Endothelial cell of umbilical vein (primary cell): ENCODE measurements at regions not wholly inside any gene's neighbourhood (a gene's known extent, or its start where the extent isn't known, plus 50 kb on each side); places are given as distances from the start of the nearest gene placed in this dataset.

ENCODE experiments used
- BruUV-seq: library from RNA; stranded (reverse); fragments of 400-500 nt; replicated peaks from 2 replicates; lab custom pipeline; 2021; lab: Mats Ljungman, UMichigan
- CTCF ChIA-PET: fragments of 300-600, 350-600 bp; sonication (Branson Sonifier 250); formaldehyde crosslinking; loops from one replicate; lab custom pipeline; 2021; ENCODE audit warnings: antibody characterized with exemption, inconsistent platforms; lab: Charles Lee
- POLR2A ChIA-PET: fragments of 300-600, 350-600 bp; sonication (Branson Sonifier 250); formaldehyde crosslinking; loops from one replicate; lab custom pipeline; 2021; ENCODE audit warnings: antibody characterized with exemption, inconsistent platforms; lab: Charles Lee
- DNase-seq: peaks from one replicate; pipeline ENCODE4 v3.0.0-alpha.2; 2011; ENCODE audit warnings: low read depth, low spot score
- FAIRE-seq: peaks from 2 replicates; lab custom pipeline; 2011; peaks lifted over from hg19 to GRCh38; lab: Jason Lieb, UNC
- H2AFZ ChIP-seq: 2 replicates; pipeline ENCODE4 v1.6.0; 2012; ENCODE audit warnings: low read depth, low read length, control low read depth, inconsistent platforms
- H3K27ac ChIP-seq: 2 replicates; pipeline ENCODE4 v1.5.1; 2011; ENCODE audit warnings: low read depth, mild to moderate bottlenecking, control low read depth, low read length, moderate library complexity; ENCODE audit not compliant: insufficient read depth
- H3K27me3 ChIP-seq, 2 experiments: 2 replicates each; pipeline versions ENCODE4 v1.6.0 to v1.6.1; 2011; ENCODE audit warnings: low read length in 2 of 2, mixed read lengths in 1 of 2; ENCODE audit not compliant: control insufficient read depth in 2 of 2, insufficient read depth in 2 of 2
- H3K36me3 ChIP-seq, 2 experiments: 2 replicates in 1 of 2; 3 replicates in 1 of 2; pipeline ENCODE4 v1.5.1; 2011; ENCODE audit warnings: low read length in 2 of 2, mild to moderate bottlenecking in 1 of 2, moderate library complexity in 1 of 2; ENCODE audit not compliant: control insufficient read depth in 2 of 2, insufficient read depth in 2 of 2; ENCODE audit errors: extremely low read depth in 1 of 2
- H3K4me1 ChIP-seq: 3 replicates; pipeline ENCODE4 v1.5.1; 2011; ENCODE audit warnings: mild to moderate bottlenecking, low read length; ENCODE audit not compliant: control insufficient read depth, insufficient read depth; ENCODE audit errors: extremely low read depth
- H3K4me2 ChIP-seq: 2 replicates; pipeline ENCODE4 v1.6.1; 2011; ENCODE audit warnings: low read length, control low read depth, mixed read lengths; ENCODE audit not compliant: insufficient read depth
- H3K4me3 ChIP-seq, 3 experiments: fragments of 200-600 bp in 1 of 3; sonication (generic), shearing (Covaris generic) in 1 of 3; replicated peaks in 1 of 3; 2 replicates each; pipeline ENCODE4 v1.5.1; 2011 to 2016; ENCODE audit warnings: control low read depth in 3 of 3, low read length in 3 of 3, mild to moderate bottlenecking in 2 of 3, inconsistent platforms in 1 of 3, low read depth in 1 of 3, moderate library complexity in 1 of 3; ENCODE audit not compliant: insufficient read depth in 1 of 3
- H3K79me2 ChIP-seq: 2 replicates; pipeline ENCODE4 v1.6.0; 2012; ENCODE audit warnings: low read length, inconsistent platforms; ENCODE audit not compliant: control insufficient read depth, insufficient read depth
- H3K9ac ChIP-seq: replicated peaks from 2 replicates; pipeline ENCODE3; 2011; ENCODE audit warnings: low read length, control low read depth; ENCODE audit not compliant: insufficient read depth; ENCODE audit errors: extremely low read depth
- H3K9me1 ChIP-seq: replicated peaks from 3 replicates; pipeline ENCODE4 v1.6.0; 2011; ENCODE audit warnings: mild to moderate bottlenecking, low read length; ENCODE audit not compliant: control insufficient read depth, insufficient read depth; ENCODE audit errors: extremely low read depth
- H3K9me3 ChIP-seq: replicated peaks from 2 replicates; pipeline ENCODE4 v1.5.1; 2012; ENCODE audit warnings: low read length, inconsistent platforms; ENCODE audit not compliant: control insufficient read depth, insufficient read depth
- H4K20me1 ChIP-seq: replicated peaks from 2 replicates; pipeline ENCODE3; 2011; ENCODE audit warnings: mild to moderate bottlenecking, low read length; ENCODE audit not compliant: control insufficient read depth, insufficient read depth; ENCODE audit errors: extremely low read depth
- CTCF ChIP-seq, 2 donors: IDR thresholded peaks; 1 replicate in 1 of 2; 2 replicates in 1 of 2; pipeline ENCODE4 v1.5.1; 2011; ENCODE audit warnings: low read length in 2 of 2, mild to moderate bottlenecking in 2 of 2, moderate library complexity in 2 of 2, control low read depth in 1 of 2, inconsistent platforms in 1 of 2, low read depth in 1 of 2; ENCODE audit not compliant: insufficient read depth in 1 of 2; ENCODE audit errors: extremely low read depth in 1 of 2
- EZH2 ChIP-seq: IDR thresholded peaks from 2 replicates; pipeline ENCODE4 v1.6.1; 2012; ENCODE audit warnings: borderline replicate concordance, low read depth, mild to moderate bottlenecking, moderate library complexity, low read length, inconsistent platforms; ENCODE audit not compliant: severe bottlenecking
- FOS ChIP-seq: IDR thresholded peaks from 2 replicates; pipeline ENCODE4 v1.6.1; 2011; ENCODE audit warnings: mild to moderate bottlenecking, low read length, moderate library complexity, borderline replicate concordance; ENCODE audit not compliant: insufficient read depth
- GATA2 ChIP-seq: IDR thresholded peaks from 2 replicates; pipeline ENCODE4 v1.7.0; 2011; ENCODE audit warnings: low read depth, mild to moderate bottlenecking, moderate library complexity, mixed read lengths, low read length; ENCODE audit not compliant: insufficient read length, insufficient read depth
- JUN ChIP-seq: IDR thresholded peaks from 2 replicates; pipeline ENCODE4 v1.6.1; 2011; ENCODE audit warnings: borderline replicate concordance, low read depth; ENCODE audit not compliant: insufficient read length, insufficient read depth
- MAX ChIP-seq: IDR thresholded peaks from 2 replicates; pipeline ENCODE4 v1.6.1; 2011; ENCODE audit not compliant: insufficient read depth, insufficient read length
- MYC ChIP-seq: IDR thresholded peaks from one replicate; pipeline ENCODE4 v1.6.1; 2011; ENCODE audit warnings: mild to moderate bottlenecking, low read depth, low read length
- POLR2A ChIP-seq: IDR thresholded peaks from 2 replicates; pipeline ENCODE4 v1.6.1; 2012; ENCODE audit warnings: low read depth, mild to moderate bottlenecking, control low read depth, low read length
- POLR2AphosphoS5 ChIP-seq: IDR thresholded peaks from 2 replicates; pipeline ENCODE4 v1.6.1; 2012; ENCODE audit warnings: low read depth, mild to moderate bottlenecking, control low read depth, low read length, moderate library complexity; ENCODE audit not compliant: insufficient read depth
- dilution Hi-C: fragments of 300-500 bp; cut with MboI; formaldehyde crosslinking; loops from one replicate; pipeline ENCODE4 v1.15.0; 2019; ENCODE audit warnings: low sequenced_read_pairs; ENCODE audit not compliant: extremely low pct_ligation_motif_present
- intact Hi-C: fragments of 100-400 bp; cut with micrococcal nuclease; formaldehyde crosslinking; loops from one replicate; pipeline ENCODE4 v1.10.0; 2022

GRCh38 chr22:46083383-46084350 is 66.7 kb upstream of the PPARA start:
- Histone ChIP-seq H2AFZ (no peak overlapping the region), H3K79me2 (peaks cover 100% of the 10 kb centered on the region), H3K4me1 (peaks cover 56% of the 10 kb centered on the region), H3K27me3 (no peaks in the 10 kb centered on the region), H3K9me3 (no peaks in the 10 kb centered on the region), H3K9ac (no peak overlapping the region), H3K36me3 (peaks cover 13 to 23% of the 10 kb centered on the region in 2 experiments), H3K27ac (no peak overlapping the region), H4K20me1 (no peaks in the 10 kb centered on the region), H3K9me1 (no peaks in the 10 kb centered on the region), H3K4me3 (no peak overlapping the region), H3K4me2 (no peak overlapping the region)
- POLR2A ChIA-PET = interaction anchor here (1.2 kb wide), 1 partner anchor 78 kb away, joined by 3 read pairs; no protein-coding TSS in a partner anchor
- DNase-seq = no peak
- no TSS peak for BruUV-seq
- dilution Hi-C loops (no loop called here), intact Hi-C loops (no loop called here)
- CTCF ChIA-PET = interaction anchor here (1.2 to 2.6 kb wide), 2 partner anchors 71 to 78 kb away, joined by 3 to 13 read pairs; no protein-coding TSS in a partner anchor
- no peak for FAIRE-seq
- no peak for TF ChIP-seq CTCF (IDR thresholded peaks at IDR 0.05; ENCODE audit: extremely low read depth in 1 of 2, insufficient read depth in 1 of 2, low read depth in 1 of 2, low read length in 2 of 2)

GRCh38 chr22:46084376-46084775 is 66.0 kb upstream of the PPARA start:
- intact Hi-C loops = no loop called here
- H4K20me1 ChIP-seq = no peaks in the 10 kb centered on the region
- peaks cover 13 to 27% of the 10 kb centered on the region in 2 experiments for H3K36me3 ChIP-seq
- no peak overlapping the region for H2AFZ ChIP-seq
- peak overlapping the region; percentile 16 for H3K27ac ChIP-seq
- no peaks in the 10 kb centered on the region for H3K9me3 ChIP-seq
- no peaks in the 10 kb centered on the region for H3K9me1 ChIP-seq
- no peak overlapping the region for H3K4me2 ChIP-seq
- ChIA-PET POLR2A (interaction anchor here (1.2 kb wide), 1 partner anchor 78 kb away, joined by 3 read pairs; no protein-coding TSS in a partner anchor), CTCF (interaction anchor here (1.2 to 2.6 kb wide), 2 partner anchors 71 to 78 kb away, joined by 3 to 13 read pairs; no protein-coding TSS in a partner anchor)
- dilution Hi-C loops = no loop called here
- no peak overlapping the region for H3K4me3 ChIP-seq
- no peaks in the 10 kb centered on the region for H3K27me3 ChIP-seq
- DNase-seq (no peak), FAIRE-seq (no peak)
- peaks cover 61% of the 10 kb centered on the region for H3K4me1 ChIP-seq
- H3K79me2 ChIP-seq = peaks cover 100% of the 10 kb centered on the region
- no peak overlapping the region for H3K9ac ChIP-seq
- TF ChIP-seq GATA2 (no peak), CTCF (IDR thresholded peaks at IDR 0.05; ENCODE audit: extremely low read depth in 1 of 2, insufficient read depth in 1 of 2, low read depth in 1 of 2, low read length in 2 of 2) (no peak), EZH2 (no peak), POLR2A (no peak), MYC (no peak), POLR2AphosphoS5 (no peak), FOS (no peak), JUN (no peak), MAX (no peak)
- BruUV-seq = no TSS peak
